ENCODE measurements at regions not wholly inside any gene's neighbourhood (a gene's known extent, or its start where the extent isn't known, plus 50 kb on each side); places are given as distances from the start of the nearest gene placed in this dataset.

GRCh38 chr1:239644604-239645003 lies 258.2 kb downstream of the CHRM3 start:
- WGBS, 2 donors (ENCODE audit: low coverage in 1 of 2) = 100% methylated on average over 1 to 3 of the region's 3 CpGs
- Histone ChIP-seq H3K4me1 (peaks cover 0 to 8% (median 0%) of the 10 kb centered on the region in 3 donors), H3K9me3 (peaks cover 0 to 9% (median 0%) of the 10 kb centered on the region in 3 donors), H3K36me3 (peaks cover 0 to 8% of the 10 kb centered on the region in 2 donors), H3K27me3 (no peaks in the 10 kb centered on the region), H3K4me3 (no peak overlapping the region), H3K27ac (no peak overlapping the region)
- TF ChIP-seq POLR2A (IDR thresholded peaks at IDR 0.05) = no peak
- ATAC-seq = no peak

DNA sequence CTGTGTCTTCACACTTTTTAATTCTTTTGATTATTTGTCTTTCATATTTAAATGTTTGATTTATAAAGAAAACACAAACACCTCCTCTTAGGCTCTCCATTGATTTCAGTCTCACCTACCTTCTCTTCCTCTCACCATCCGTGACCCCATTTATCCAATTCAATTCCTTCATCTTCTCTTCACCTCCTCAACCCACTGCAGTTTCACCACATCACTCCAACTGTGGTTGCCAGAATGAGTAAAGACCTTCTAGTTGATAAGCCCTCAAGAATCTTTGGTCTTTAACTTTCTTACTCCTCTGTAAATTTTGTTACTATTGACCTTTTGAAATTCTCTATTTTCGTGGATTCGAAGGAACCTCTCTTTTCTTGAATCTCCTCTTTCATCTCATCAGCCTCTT lies 260.7 kb downstream of the CHRM3 start:
- peaks cover 0 to 8% (median 0%) of the 10 kb centered on the region in 3 donors for H3K4me1 ChIP-seq

GRCh38 chr1:239647964-239648632 lies 261.7 kb downstream of the CHRM3 start:
- peaks cover 0 to 8% (median 0%) of the 10 kb centered on the region in 3 donors for H3K4me1 ChIP-seq
- H3K27ac ChIP-seq = no peak overlapping the region
- H3K36me3 ChIP-seq = peaks cover 0 to 8% of the 10 kb centered on the region in 2 donors
- ATAC-seq = no peak
- 86 to 87% methylated on average over 2 of the region's 2 CpGs for WGBS, 2 donors (ENCODE audit: low coverage in 1 of 2)
- H3K27me3 ChIP-seq = no peaks in the 10 kb centered on the region
- TF ChIP-seq POLR2A (IDR thresholded peaks at IDR 0.05) = no peak
- TF ChIP-seq, protein P1, sequence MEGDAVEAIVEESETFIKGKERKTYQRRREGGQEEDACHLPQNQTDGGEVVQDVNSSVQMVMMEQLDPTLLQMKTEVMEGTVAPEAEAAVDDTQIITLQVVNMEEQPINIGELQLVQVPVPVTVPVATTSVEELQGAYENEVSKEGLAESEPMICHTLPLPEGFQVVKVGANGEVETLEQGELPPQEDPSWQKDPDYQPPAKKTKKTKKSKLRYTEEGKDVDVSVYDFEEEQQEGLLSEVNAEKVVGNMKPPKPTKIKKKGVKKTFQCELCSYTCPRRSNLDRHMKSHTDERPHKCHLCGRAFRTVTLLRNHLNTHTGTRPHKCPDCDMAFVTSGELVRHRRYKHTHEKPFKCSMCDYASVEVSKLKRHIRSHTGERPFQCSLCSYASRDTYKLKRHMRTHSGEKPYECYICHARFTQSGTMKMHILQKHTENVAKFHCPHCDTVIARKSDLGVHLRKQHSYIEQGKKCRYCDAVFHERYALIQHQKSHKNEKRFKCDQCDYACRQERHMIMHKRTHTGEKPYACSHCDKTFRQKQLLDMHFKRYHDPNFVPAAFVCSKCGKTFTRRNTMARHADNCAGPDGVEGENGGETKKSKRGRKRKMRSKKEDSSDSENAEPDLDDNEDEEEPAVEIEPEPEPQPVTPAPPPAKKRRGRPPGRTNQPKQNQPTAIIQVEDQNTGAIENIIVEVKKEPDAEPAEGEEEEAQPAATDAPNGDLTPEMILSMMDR (IDR thresholded peaks at IDR 0.05) = no peak
- TF ChIP-seq POLR2AphosphoS5 (IDR thresholded peaks at IDR 0.05) = no peak
- no peak for TF ChIP-seq EP300 (IDR thresholded peaks at IDR 0.05)
- H3K9me3 ChIP-seq = peaks cover 0 to 6% (median 0%) of the 10 kb centered on the region in 3 donors
- no peak overlapping the region for H3K4me3 ChIP-seq

More for the DNA sequence above, 260.7 kb downstream of the CHRM3 start:
- no peak for TF ChIP-seq POLR2AphosphoS5 (IDR thresholded peaks at IDR 0.05)
- H3K27me3 ChIP-seq = no peaks in the 10 kb centered on the region
- H3K27ac ChIP-seq = no peak overlapping the region
- no peak for ATAC-seq
- WGBS, 2 donors (ENCODE audit: low coverage in 1 of 2) = 90 to 100% methylated on average over 3 of the region's 3 CpGs
- H3K36me3 ChIP-seq = peaks cover 0 to 8% of the 10 kb centered on the region in 2 donors
- peaks cover 0 to 9% (median 0%) of the 10 kb centered on the region in 3 donors for H3K9me3 ChIP-seq
- no peak overlapping the region for H3K4me3 ChIP-seq

DNA sequence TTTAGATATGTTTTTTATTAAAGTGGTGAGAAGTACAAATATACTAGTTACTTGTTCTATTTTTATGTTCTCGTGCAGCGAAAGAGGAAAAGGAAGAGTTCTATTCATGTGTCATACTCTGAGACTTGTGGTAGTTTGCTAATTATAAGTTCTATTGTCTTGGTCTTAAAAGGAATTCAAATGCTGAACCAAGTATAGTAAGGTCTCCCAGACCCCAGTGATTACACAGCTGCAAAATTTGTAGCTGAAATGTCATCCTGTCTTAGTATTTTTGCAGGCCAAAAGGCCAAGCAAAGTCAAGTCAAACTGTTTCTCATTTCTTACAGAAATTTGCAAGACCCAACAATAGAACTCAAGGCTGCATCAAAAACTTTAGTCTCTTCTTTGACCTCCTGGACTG lies 268.7 kb downstream of the CHRM3 start:
- Histone ChIP-seq H3K4me3 (no peak overlapping the region), H3K9me3 (no peaks in the 10 kb centered on the region), H3K4me1 (peaks cover 0 to 18% (median 0%) of the 10 kb centered on the region in 3 donors), H3K27ac (no peak overlapping the region), H3K27me3 (no peaks in the 10 kb centered on the region), H3K36me3 (no peaks in the 10 kb centered on the region)
- no peak for ATAC-seq
- TF ChIP-seq EP300 (IDR thresholded peaks at IDR 0.05) (no peak), POLR2AphosphoS5 (IDR thresholded peaks at IDR 0.05) (no peak)
- TF ChIP-seq, protein P1 (IDR thresholded peaks at IDR 0.05) = no peak
- 35 to 46% methylated on average over 2 of the region's 2 CpGs for WGBS, 2 donors (ENCODE audit: low coverage in 1 of 2)

GRCh38 chr1:239657291-239657690 lies 270.9 kb downstream of the CHRM3 start:
- Histone ChIP-seq H3K36me3 (no peaks in the 10 kb centered on the region), H3K27ac (no peak overlapping the region), H3K27me3 (no peaks in the 10 kb centered on the region), H3K4me1 (peaks cover 0 to 28% (median 0%) of the 10 kb centered on the region in 3 donors), H3K9me3 (no peaks in the 10 kb centered on the region), H3K4me3 (no peak overlapping the region)
- TF ChIP-seq POLR2AphosphoS5 (IDR thresholded peaks at IDR 0.05) (no peak), POLR2A (IDR thresholded peaks at IDR 0.05) (no peak), EP300 (IDR thresholded peaks at IDR 0.05) (no peak)
- TF ChIP-seq, protein P1 (IDR thresholded peaks at IDR 0.05) = no peak
- WGBS, 2 donors (ENCODE audit: low coverage in 1 of 2) = 62 to 73% methylated on average over 2 of the region's 2 CpGs
- no peak for ATAC-seq

- 58% methylated on average over 3 of the region's 3 CpGs; no CpG with 5 or more reads in 1 of the 2 donors for WGBS, 2 donors (ENCODE audit: low coverage in 1 of 2)
- no peaks in the 10 kb centered on the region for H3K9me3 ChIP-seq
- no peaks in the 10 kb centered on the region for H3K27me3 ChIP-seq
- H3K36me3 ChIP-seq = no peaks in the 10 kb centered on the region
- no peak overlapping the region for H3K4me3 ChIP-seq
- TF ChIP-seq EP300 (IDR thresholded peaks at IDR 0.05) = no peak
- TF ChIP-seq POLR2A (IDR thresholded peaks at IDR 0.05) = no peak
- TF ChIP-seq, protein P1 (IDR thresholded peaks at IDR 0.05) = no peak
- no peak for TF ChIP-seq POLR2AphosphoS5 (IDR thresholded peaks at IDR 0.05)
- H3K27ac ChIP-seq = no peak overlapping the region
- H3K4me1 ChIP-seq = peaks cover 0 to 27% (median 2%) of the 10 kb centered on the region in 3 donors
- ATAC-seq = no peak
Measured at GRCh38 chr1:239662950-239663349, 276.6 kb downstream of the CHRM3 start.
